ENCODE measurements at regions not wholly inside any gene's neighbourhood (a gene's known extent, or its start where the extent isn't known, plus 50 kb on each side); places are given as distances from the start of the nearest gene placed in this dataset.

DNA sequence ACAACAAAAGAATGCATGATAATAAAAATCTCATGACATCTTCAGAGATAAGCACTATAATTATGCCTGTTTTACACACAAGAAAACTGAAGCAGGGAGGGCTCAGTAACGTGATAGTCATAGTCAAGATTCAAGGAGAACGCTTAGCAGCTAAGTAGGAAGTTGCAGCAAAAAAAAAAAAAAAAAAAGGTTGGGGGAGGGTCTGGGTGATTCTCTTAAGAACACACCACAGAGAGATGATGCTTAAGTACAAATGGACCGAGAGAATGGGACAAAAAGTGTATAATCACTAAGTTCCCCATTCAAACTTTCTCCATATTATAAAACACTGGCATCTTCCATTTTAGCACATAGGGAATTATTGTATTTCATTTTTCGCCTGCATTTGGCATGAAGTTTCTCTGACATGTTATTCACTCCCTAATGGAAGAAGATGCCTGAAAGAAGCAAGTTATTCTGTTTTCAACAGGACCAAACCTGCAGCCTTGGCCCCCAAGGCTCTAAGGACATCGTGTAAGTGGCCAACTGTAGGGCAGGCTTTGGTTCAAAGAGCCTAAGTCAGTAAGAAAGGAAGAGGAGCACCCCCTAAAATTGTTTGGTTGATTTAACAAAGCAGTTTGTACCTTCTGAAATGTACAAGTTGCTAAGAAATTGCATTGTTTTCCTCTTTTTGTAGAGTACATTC, 142.9 kb upstream of the TMPO start:
- H3K27ac ChIP-seq (ENCODE audit: control insufficient read depth, insufficient read depth, low read length): no peak overlapping the region
- no peak overlapping the region for H3K9ac ChIP-seq (ENCODE audit: control insufficient read depth, extremely low read depth, insufficient read depth, low read length)
- DNase-seq (ENCODE audit: low read depth, low spot score) (no peak), FAIRE-seq (no peak)
- H3K9me3 ChIP-seq (ENCODE audit: control insufficient read depth, low read depth, low read length): no peaks in the 10 kb centered on the region
- H3K27me3 ChIP-seq (ENCODE audit: control insufficient read depth, extremely low read depth, insufficient read depth, low read length): no peaks in the 10 kb centered on the region
- no peak overlapping the region for H2AFZ ChIP-seq (ENCODE audit: control insufficient read depth, low read length)
- no peaks in the 10 kb centered on the region for H3K79me2 ChIP-seq (ENCODE audit: control insufficient read depth, insufficient read depth, low read length)
- no peak overlapping the region for H3K4me3 ChIP-seq (ENCODE audit: control insufficient read depth in 2 of 3, extremely low read depth in 1 of 3, insufficient read depth in 2 of 3, low read depth in 1 of 3, low read length in 3 of 3)
- no peaks in the 10 kb centered on the region for H4K20me1 ChIP-seq (ENCODE audit: control insufficient read depth, extremely low read depth, insufficient read depth, low read length)
- H3K4me1 ChIP-seq (ENCODE audit: control insufficient read depth, extremely low read depth, insufficient read depth, low read length): no peaks in the 10 kb centered on the region
- dilution Hi-C loops (cut with MboI; ENCODE audit: extremely low pct_ligation_motif_present, low sequenced_read_pairs): no loop called here
- H3K4me2 ChIP-seq (ENCODE audit: control insufficient read depth, extremely low read depth, insufficient read depth, low read depth, low read length): no peak overlapping the region
- TF ChIP-seq, protein P1, sequence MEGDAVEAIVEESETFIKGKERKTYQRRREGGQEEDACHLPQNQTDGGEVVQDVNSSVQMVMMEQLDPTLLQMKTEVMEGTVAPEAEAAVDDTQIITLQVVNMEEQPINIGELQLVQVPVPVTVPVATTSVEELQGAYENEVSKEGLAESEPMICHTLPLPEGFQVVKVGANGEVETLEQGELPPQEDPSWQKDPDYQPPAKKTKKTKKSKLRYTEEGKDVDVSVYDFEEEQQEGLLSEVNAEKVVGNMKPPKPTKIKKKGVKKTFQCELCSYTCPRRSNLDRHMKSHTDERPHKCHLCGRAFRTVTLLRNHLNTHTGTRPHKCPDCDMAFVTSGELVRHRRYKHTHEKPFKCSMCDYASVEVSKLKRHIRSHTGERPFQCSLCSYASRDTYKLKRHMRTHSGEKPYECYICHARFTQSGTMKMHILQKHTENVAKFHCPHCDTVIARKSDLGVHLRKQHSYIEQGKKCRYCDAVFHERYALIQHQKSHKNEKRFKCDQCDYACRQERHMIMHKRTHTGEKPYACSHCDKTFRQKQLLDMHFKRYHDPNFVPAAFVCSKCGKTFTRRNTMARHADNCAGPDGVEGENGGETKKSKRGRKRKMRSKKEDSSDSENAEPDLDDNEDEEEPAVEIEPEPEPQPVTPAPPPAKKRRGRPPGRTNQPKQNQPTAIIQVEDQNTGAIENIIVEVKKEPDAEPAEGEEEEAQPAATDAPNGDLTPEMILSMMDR (optimal IDR thresholded peaks at IDR 0.05 in 1 of 3, IDR thresholded peaks at IDR 0.05 in 1 of 3, conservative IDR thresholded peaks at IDR 0.05 in 1 of 3; ENCODE audit: extremely low read depth in 1 of 3, insufficient read depth in 2 of 3, low read length in 3 of 3): no peak
- no peak for TF ChIP-seq EZH2 (IDR thresholded peaks at IDR 0.05; ENCODE audit: low read length)
- H3K36me3 ChIP-seq (ENCODE audit: control insufficient read depth in 2 of 2, extremely low read depth in 1 of 2, insufficient read depth in 2 of 2, low read length in 2 of 2): no peaks in the 10 kb centered on the region
- no peaks in the 10 kb centered on the region for H3K9me1 ChIP-seq (ENCODE audit: control insufficient read depth, extremely low read depth, insufficient read depth, low read length)

DNA sequence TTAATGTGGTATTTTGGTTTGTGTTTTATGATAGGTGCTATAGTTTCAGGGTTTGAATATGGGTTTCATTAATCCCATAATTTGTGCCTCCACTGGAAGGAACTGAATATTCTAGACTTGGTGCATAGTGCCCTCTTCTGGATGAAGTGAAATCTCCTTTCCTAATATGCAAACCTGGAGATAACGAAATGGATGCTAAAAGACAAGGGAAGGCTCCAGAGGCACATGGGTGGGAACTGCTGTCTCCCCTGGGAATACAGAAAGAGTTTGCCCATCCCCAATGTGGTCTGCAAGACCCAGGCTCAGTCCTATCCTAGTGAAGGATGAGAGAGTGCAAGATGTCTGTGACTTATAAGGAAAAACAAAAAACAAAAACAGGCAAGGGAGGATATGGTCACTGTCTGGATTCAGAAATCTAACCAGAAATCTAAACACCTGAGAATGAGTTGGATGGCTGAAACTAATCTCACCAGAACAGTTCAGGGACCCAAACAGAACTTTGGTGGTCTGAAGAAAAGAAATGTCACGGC, 142.3 kb upstream of the TMPO start:
- no peak overlapping the region for H3K27ac ChIP-seq (ENCODE audit: control insufficient read depth, insufficient read depth, low read length)
- no peaks in the 10 kb centered on the region for H3K36me3 ChIP-seq (ENCODE audit: control insufficient read depth in 2 of 2, extremely low read depth in 1 of 2, insufficient read depth in 2 of 2, low read length in 2 of 2)
- dilution Hi-C loops (cut with MboI; ENCODE audit: extremely low pct_ligation_motif_present, low sequenced_read_pairs): no loop called here
- no peak overlapping the region for H3K4me2 ChIP-seq (ENCODE audit: control insufficient read depth, extremely low read depth, insufficient read depth, low read depth, low read length)
- no peaks in the 10 kb centered on the region for H3K9me3 ChIP-seq (ENCODE audit: control insufficient read depth, low read depth, low read length)
- H3K4me3 ChIP-seq (ENCODE audit: control insufficient read depth in 2 of 3, extremely low read depth in 1 of 3, insufficient read depth in 2 of 3, low read depth in 1 of 3, low read length in 3 of 3): no peak overlapping the region
- H4K20me1 ChIP-seq (ENCODE audit: control insufficient read depth, extremely low read depth, insufficient read depth, low read length): no peaks in the 10 kb centered on the region
- H3K27me3 ChIP-seq (ENCODE audit: control insufficient read depth, extremely low read depth, insufficient read depth, low read length): no peaks in the 10 kb centered on the region
- H3K9me1 ChIP-seq (ENCODE audit: control insufficient read depth, extremely low read depth, insufficient read depth, low read length): no peaks in the 10 kb centered on the region
- H3K79me2 ChIP-seq (ENCODE audit: control insufficient read depth, insufficient read depth, low read length): no peaks in the 10 kb centered on the region
- FAIRE-seq: peak; percentile 74
- H3K9ac ChIP-seq (ENCODE audit: control insufficient read depth, extremely low read depth, insufficient read depth, low read length): no peak overlapping the region
- no peak for DNase-seq (ENCODE audit: low read depth, low spot score)
- H2AFZ ChIP-seq (ENCODE audit: control insufficient read depth, low read length): no peak overlapping the region
- H3K4me1 ChIP-seq (ENCODE audit: control insufficient read depth, extremely low read depth, insufficient read depth, low read length): no peaks in the 10 kb centered on the region
- no peak for TF ChIP-seq EZH2 (IDR thresholded peaks at IDR 0.05; ENCODE audit: low read length)
- TF ChIP-seq, protein P1 (optimal IDR thresholded peaks at IDR 0.05 in 1 of 3, IDR thresholded peaks at IDR 0.05 in 1 of 3, conservative IDR thresholded peaks at IDR 0.05 in 1 of 3; ENCODE audit: extremely low read depth in 1 of 3, insufficient read depth in 2 of 3, low read length in 3 of 3): peak; percentile 31 to 59 (median 54)

Data from keratinocyte (primary cell).